AG09319 (cell line): ENCODE measurements at regions not wholly inside any gene's neighbourhood (a gene's known extent, or its start where the extent isn't known, plus 50 kb on each side); places are given as distances from the start of the nearest gene placed in this dataset.

ENCODE experiments used
- DNase-seq: peaks from one replicate; pipeline ENCODE4 v3.0.0-alpha.2; 2010; ENCODE audit warnings: low read depth; ENCODE audit errors: extremely low read depth
- TF ChIP-seq, protein P1 (sequence below): IDR thresholded peaks from 2 replicates; pipeline ENCODE4 v1.5.1; 2011; ENCODE audit warnings: low read depth, mild to moderate bottlenecking, inconsistent platforms, low read length, moderate library complexity

DNA sequence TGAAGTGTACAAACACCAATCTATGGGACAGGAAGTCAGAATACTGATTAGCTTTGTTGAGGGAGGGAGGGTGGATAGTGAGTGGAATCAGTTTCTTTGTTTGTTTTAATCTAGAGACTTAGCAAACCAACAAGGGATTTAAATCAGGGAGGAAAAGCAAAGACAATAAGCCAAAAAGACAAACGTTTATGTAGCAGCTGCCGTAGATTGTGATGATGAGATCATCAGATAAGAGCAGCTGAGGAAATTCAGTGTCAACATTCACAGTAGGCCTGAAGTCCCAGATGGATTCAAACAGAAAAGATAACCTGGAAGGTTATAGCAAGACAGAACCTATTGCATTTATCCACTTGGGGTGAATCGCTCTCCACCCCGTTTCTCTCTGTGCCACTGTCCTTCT lies 104.9 kb upstream of the SYNDIG1 start:
- no peak for DNase-seq
- TF ChIP-seq, protein P1, sequence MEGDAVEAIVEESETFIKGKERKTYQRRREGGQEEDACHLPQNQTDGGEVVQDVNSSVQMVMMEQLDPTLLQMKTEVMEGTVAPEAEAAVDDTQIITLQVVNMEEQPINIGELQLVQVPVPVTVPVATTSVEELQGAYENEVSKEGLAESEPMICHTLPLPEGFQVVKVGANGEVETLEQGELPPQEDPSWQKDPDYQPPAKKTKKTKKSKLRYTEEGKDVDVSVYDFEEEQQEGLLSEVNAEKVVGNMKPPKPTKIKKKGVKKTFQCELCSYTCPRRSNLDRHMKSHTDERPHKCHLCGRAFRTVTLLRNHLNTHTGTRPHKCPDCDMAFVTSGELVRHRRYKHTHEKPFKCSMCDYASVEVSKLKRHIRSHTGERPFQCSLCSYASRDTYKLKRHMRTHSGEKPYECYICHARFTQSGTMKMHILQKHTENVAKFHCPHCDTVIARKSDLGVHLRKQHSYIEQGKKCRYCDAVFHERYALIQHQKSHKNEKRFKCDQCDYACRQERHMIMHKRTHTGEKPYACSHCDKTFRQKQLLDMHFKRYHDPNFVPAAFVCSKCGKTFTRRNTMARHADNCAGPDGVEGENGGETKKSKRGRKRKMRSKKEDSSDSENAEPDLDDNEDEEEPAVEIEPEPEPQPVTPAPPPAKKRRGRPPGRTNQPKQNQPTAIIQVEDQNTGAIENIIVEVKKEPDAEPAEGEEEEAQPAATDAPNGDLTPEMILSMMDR = no peak

GRCh38 chr20:24363031-24363430 lies 106.4 kb upstream of the SYNDIG1 start:
- TF ChIP-seq, protein P1 = no peak

GRCh38 chr20:24362080-24362479 lies 107.3 kb upstream of the SYNDIG1 start:
- DNase-seq = no peak
- TF ChIP-seq, protein P1 = no peak

More at GRCh38 chr20:24363031-24363430, 106.4 kb upstream of the SYNDIG1 start:
- DNase-seq = no peak

DNA sequence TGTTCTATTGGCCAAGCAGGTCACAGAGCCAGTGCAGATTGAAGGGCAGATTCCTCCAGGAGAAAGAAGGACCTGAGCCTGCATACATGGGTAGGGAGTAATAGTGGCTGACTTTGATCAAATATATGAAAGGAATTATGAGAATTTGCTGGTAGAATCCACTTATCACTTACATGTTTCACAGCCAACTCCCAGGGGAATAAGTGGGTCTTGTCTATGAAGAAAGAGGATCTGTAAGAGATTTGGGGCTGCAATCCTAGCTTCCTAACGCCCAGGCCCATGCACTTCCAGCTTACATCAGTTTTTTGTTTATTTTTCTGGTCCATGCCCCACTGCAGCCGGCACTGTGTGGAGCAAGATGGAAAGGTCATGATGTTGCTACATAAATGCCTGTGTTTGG lies 107.9 kb upstream of the SYNDIG1 start:
- DNase-seq = no peak
- TF ChIP-seq, protein P1 = no peak

- TF ChIP-seq, protein P1 = no peak
- DNase-seq = no peak
Measured at GRCh38 chr20:24360531-24360930, 108.9 kb upstream of the SYNDIG1 start.

DNA sequence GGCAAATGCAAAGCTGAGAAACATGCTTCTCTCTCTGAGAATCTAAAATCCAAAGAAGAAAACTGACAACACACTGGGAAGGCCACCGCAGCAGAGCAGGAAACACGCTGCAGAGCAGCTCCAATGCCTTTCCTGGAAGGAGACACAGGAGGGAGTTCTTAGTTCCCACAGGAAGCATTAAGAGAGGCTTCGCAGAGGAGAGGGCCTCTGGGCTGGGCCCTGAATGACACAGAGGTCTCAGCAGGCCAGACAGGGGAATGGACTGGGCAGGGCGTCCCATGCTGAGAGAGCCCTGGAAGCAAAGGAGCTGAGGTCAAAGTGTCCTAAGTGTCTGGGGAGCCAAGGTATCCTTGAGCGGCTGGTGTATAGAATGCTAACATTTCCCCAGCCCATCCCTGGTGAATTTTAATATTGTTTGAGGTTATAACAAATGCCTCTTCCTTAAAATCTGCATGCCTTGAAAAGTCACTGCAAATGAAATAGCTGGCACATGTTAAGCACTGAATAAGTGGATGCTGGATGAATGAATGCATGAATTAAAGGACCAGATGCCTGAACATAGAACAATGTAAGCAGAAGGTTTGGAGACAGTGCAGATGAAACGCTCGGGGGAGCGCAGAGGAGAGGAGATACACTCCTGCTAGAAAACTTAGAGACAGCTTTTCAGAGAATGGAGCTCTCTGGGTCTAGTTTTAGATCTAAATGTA lies 110.0 kb upstream of the SYNDIG1 start:
- DNase-seq = no peak
- TF ChIP-seq, protein P1 = no peak

DNA sequence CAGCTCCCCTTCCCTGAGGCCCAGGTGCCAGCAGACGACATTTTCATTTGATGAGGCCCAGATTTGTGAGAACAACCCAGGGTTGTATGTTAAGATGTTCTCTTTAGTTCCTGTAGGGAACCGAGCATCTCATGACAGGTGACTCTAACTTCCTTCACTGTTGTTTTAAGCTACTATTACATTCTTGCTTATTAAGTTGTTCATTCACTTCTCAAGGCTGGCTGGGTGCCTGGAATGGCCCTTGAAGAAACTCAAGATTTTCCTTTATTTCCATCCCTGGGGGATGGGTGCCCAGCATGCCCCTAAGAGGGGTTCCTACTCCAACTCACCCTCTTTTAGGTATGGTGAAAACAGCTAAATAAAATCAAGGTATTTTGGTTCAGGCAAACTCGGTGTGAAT lies 111.5 kb upstream of the SYNDIG1 start:
- TF ChIP-seq, protein P1 = no peak
- DNase-seq = no peak
